Endometrium (tissue), 2 donors: ENCODE measurements at regions not wholly inside any gene's neighbourhood (a gene's known extent, or its start where the extent isn't known, plus 50 kb on each side); places are given as distances from the start of the nearest gene placed in this dataset.
A peak's percentile ranks its signal among the peaks of the same experiment; 100 is the strongest.
"Not testable (repeated sequence)": the region's sequence is repeated elsewhere in the genome, so short reads cannot be mapped to it uniquely, and the experiment has no call there.

Source experiments
- FAIRE-seq: peaks from 2 replicates; lab custom pipeline; 2012; peaks lifted over from hg19 to GRCh38; lab: Jason Lieb, UNC
- donor health status: control.
- donor health status: control.

- no peak for FAIRE-seq
These were observed 158.5 kb downstream of the KLRB1 start for GRCh38 chr12:9449181-9449580.

GRCh38 chr12:9448648-9449047 lies 159.1 kb downstream of the KLRB1 start:
- not testable (repeated sequence) for FAIRE-seq

GRCh38 chr12:9447791-9448614 lies 159.7 kb downstream of the KLRB1 start:
- not testable (repeated sequence) for FAIRE-seq

- FAIRE-seq, result not testable (repeated sequence)
These were observed 160.6 kb downstream of the KLRB1 start for GRCh38 chr12:9446883-9447761.

GRCh38 chr12:9440428-9440827 lies 167.3 kb downstream of the KLRB1 start:
- not testable (repeated sequence) for FAIRE-seq

GRCh38 chr12:9435682-9436081 lies 172.0 kb downstream of the KLRB1 start:
- not testable (repeated sequence) for FAIRE-seq

- FAIRE-seq, result not testable (repeated sequence)
These were observed 177.3 kb downstream of the KLRB1 start for GRCh38 chr12:9430385-9430784.

- not testable (repeated sequence) for FAIRE-seq
These were observed 178.9 kb downstream of the KLRB1 start for GRCh38 chr12:9428856-9429255.

GRCh38 chr12:9425429-9425828 lies 182.3 kb downstream of the KLRB1 start:
- not testable (repeated sequence) for FAIRE-seq

GRCh38 chr12:9424175-9424740 lies 183.5 kb downstream of the KLRB1 start:
- FAIRE-seq, result not testable (repeated sequence)

- not testable (repeated sequence) for FAIRE-seq
These were observed 185.0 kb downstream of the KLRB1 start for GRCh38 chr12:9422689-9423088.

- FAIRE-seq, result not testable (repeated sequence)
These were observed 186.1 kb downstream of the KLRB1 start for GRCh38 chr12:9421520-9422086.

GRCh38 chr12:9420817-9421519 lies 186.7 kb downstream of the KLRB1 start:
- not testable (repeated sequence) for FAIRE-seq

GRCh38 chr12:9418669-9419041 lies 189.1 kb downstream of the KLRB1 start:
- FAIRE-seq, result not testable (repeated sequence)

GRCh38 chr12:9417947-9418668 lies 189.6 kb downstream of the KLRB1 start:
- FAIRE-seq, result peak; percentile 8

- not testable (repeated sequence) for FAIRE-seq
These were observed 190.4 kb downstream of the KLRB1 start for GRCh38 chr12:9417341-9417740.

- FAIRE-seq, result not testable (repeated sequence)
These were observed 191.4 kb downstream of the KLRB1 start for GRCh38 chr12:9416346-9416745.

GRCh38 chr12:9415898-9416297 lies 191.8 kb downstream of the KLRB1 start:
- not testable (repeated sequence) for FAIRE-seq

- not testable (repeated sequence) for FAIRE-seq
These were observed 193.9 kb downstream of the KLRB1 start for GRCh38 chr12:9413862-9414261.

GRCh38 chr12:9412459-9412858 lies 195.3 kb downstream of the KLRB1 start:
- FAIRE-seq, result not testable (repeated sequence)
